SH-SY5Y (cell line): ENCODE measurements at regions not wholly inside any gene's neighbourhood (a gene's known extent, or its start where the extent isn't known, plus 50 kb on each side); places are given as distances from the start of the nearest gene placed in this dataset.

Experiments used
- GATA2 ChIP-seq: IDR thresholded peaks from 2 replicates; pipeline ENCODE4 v1.6.1; 2011; ENCODE audit warnings: mild to moderate bottlenecking, low read depth, low read length
- GATA3 ChIP-seq: IDR thresholded peaks from 2 replicates; pipeline ENCODE4 v1.6.1; 2011; ENCODE audit warnings: low read depth, mild to moderate bottlenecking, low read length, moderate library complexity

GRCh38 chr2:144628566-144628965, 108.6 kb upstream of the ZEB2 start:
- TF ChIP-seq GATA2 (no peak), GATA3 (no peak)

- no peak for TF ChIP-seq GATA3
- TF ChIP-seq GATA2, result no peak
These were observed 105.7 kb upstream of the ZEB2 start for GRCh38 chr2:144625626-144626025.

- TF ChIP-seq GATA2, result no peak
- no peak for TF ChIP-seq GATA3
These were observed 105.3 kb upstream of the ZEB2 start for GRCh38 chr2:144625226-144625625.

DNA sequence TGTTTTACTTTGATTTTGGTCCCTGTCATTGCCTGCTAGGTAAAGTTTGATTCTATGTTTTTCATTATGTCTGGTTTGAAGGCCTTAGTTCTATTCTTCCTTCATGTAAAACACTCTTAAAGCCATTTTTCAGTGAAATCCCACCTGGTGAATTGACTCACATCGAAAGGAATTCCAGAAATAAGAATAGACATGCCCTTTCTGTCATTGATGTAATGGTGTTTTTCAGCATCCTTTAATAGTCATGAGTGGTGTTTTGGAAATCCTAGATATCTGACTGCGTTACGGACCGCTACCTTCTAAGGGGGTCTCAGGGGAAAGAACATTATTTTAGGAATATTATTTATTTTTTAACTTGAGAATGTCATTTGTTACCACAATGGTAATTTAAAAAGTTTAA, 104.5 kb upstream of the ZEB2 start:
- no peak for TF ChIP-seq GATA3
- no peak for TF ChIP-seq GATA2

DNA sequence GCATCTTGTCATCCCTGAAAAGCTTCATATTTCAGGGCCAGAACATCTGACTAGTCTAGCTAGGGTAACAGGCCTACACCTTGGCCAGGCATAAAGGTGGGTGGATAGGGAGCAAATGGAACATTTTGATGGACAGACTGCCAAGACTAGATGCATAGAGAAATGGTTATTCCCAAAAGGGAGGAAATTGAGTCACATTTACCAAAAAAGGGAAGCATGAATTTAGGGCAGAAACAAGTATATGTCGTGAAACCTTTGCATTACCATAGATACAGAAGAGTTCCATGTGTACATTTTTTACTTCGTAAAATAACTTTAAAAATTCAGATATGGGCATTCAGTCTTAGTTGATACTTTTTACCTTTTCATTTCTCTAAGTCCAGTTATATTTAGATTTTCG, 101.3 kb upstream of the ZEB2 start:
- TF ChIP-seq GATA3 (no peak), GATA2 (no peak)

- TF ChIP-seq GATA3 (no peak), GATA2 (no peak)
These were observed 99.8 kb upstream of the ZEB2 start for GRCh38 chr2:144619760-144620159.

GRCh38 chr2:144615866-144616565, 96.1 kb upstream of the ZEB2 start:
- TF ChIP-seq GATA2, result no peak
- no peak for TF ChIP-seq GATA3

- TF ChIP-seq GATA3 (no peak), GATA2 (no peak)
These were observed 88.1 kb upstream of the ZEB2 start for GRCh38 chr2:144607891-144608521.

DNA sequence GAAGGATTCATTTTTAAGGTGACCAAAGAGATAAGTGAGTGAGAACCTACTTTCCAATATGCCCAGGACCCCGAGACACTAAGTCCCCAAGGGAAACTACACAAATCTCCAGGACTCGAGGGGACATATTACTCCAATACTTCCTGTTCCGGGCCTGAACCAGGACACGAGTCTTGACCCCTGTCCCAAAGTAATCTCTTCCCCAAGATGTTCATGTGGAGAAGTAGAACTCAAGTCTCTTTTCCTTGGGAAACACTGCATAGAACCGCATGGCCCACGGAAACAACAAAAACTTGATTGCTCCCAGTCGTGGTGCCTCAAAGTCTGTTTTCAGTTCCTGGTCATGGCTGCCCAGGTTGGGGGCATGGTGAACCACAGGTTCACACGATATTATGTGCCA, 87.2 kb upstream of the ZEB2 start:
- no peak for TF ChIP-seq GATA2
- no peak for TF ChIP-seq GATA3

- TF ChIP-seq GATA3, result no peak
- TF ChIP-seq GATA2, result no peak
These were observed 86.7 kb upstream of the ZEB2 start for GRCh38 chr2:144606466-144607095.

GRCh38 chr2:144605231-144605840, 85.4 kb upstream of the ZEB2 start:
- TF ChIP-seq GATA2, result no peak
- TF ChIP-seq GATA3, result no peak

DNA sequence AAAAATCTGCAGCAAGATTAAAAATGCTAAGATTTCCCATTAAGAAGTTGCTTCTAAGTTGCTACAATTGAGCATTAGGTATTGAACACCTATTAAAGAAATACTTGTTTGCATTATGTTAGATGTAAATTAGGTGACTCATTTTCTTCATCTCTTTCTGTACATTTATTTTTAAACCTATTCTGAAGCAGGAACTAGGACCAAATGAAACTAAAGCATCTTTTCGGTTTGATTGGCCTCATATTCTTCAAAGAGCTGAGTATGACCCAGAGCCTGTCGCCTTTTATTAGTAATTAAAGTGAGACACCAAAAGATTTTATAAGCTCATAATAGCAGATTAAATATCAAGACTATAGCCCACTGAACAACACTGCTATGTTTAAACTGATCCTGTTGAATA, 83.4 kb upstream of the ZEB2 start:
- TF ChIP-seq GATA2, result no peak

GRCh38 chr2:144598906-144599305, 79.0 kb upstream of the ZEB2 start:
- TF ChIP-seq GATA2 (no peak), GATA3 (no peak)

- TF ChIP-seq GATA2 (no peak), GATA3 (no peak)
These were observed 78.1 kb upstream of the ZEB2 start for GRCh38 chr2:144597894-144598593.

GRCh38 chr2:144597388-144597787, 77.5 kb upstream of the ZEB2 start:
- TF ChIP-seq GATA2 (no peak), GATA3 (no peak)
